HG02970 (cell line): ENCODE measurements at regions not wholly inside any gene's neighbourhood (a gene's known extent, or its start where the extent isn't known, plus 50 kb on each side); places are given as distances from the start of the nearest gene placed in this dataset.

Source experiments
- ATAC-seq: cut with Tn5 transposase; IDR thresholded peaks from one replicate; pipeline ENCODE4 v1.9.1; 2021; ENCODE audit warnings: mild to moderate bottlenecking, moderate library complexity, moderate number of reproducible peaks; ENCODE audit not compliant: unreplicated experiment, low FRiP score

DNA sequence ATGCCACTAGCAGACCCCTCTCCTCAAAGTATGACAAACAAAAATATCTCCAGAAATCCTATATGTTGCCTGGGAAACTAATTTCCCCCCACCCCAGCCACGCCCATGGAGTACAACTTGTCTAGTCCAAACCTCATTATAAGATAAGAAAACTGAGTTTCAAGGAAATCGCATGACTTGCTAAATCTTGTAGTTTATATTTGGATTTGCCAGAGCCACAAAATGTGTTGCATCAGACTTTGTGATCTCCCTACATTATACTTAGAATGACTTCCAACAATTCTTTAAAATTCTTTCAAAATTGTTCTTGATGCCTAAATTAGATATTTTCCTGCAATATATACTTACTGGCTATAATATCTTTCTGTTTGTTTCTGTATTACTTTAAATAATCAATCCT is 1034.4 kb downstream of the IGSF11 start:
- no peak for ATAC-seq

DNA sequence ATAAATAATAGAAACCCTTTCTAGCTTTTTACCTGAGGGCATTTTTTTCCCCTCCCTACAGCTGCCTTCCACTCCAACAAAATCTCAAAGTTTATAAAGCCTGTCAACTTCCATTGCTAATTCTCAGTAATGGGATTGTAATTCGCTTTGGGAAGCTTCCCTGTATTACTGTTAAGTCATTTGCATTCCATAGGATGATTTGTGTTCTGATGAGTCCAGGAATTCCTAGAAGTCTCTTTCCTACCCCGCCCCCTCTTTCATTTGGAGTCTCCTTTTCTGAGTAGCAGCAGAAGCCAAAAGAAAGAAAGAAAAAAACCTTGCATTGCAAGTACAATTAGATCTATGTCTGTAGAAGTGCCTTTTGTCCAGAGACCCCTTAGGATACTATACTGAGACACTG is 1033.3 kb downstream of the IGSF11 start:
- ATAC-seq, result no peak

DNA sequence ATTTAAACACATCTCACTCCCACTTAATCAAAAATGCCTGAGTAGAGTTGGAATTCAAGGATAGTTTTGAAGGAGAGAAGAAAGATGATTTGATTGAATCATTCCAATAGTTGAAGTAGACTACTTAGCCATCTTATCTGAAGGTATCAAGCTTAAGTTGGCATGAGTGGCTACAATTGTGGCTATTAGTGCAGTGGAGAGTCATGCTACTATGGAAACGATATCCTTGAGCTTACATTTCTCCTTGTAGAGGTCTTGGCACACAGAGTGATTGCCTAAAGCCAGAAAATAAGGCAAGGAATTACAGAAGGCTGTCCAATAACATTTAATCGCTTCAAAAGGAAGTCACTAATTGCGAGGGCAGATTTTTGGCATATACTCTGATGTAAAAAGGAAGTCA is 1022.7 kb downstream of the IGSF11 start:
- no peak for ATAC-seq

DNA sequence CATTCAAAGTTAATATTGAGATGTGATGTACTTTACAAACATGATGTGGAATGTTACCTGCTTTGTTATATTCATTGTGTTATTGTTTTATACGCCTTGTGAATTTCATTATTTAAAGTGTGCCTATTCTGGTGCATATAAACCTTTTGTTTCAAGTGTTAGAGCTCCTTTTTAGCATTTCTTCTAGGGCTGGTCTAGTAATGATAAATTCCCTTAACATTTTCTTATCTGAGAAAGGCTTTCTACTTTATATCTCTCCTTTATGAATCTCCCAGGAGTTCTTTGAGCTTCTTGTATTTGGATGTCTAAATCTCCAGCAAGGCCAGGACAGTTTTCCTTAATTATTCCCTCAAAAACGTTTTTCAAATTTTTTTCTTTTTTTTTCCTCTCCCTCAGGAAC is 1005.6 kb downstream of the IGSF11 start:
- no peak for ATAC-seq

DNA sequence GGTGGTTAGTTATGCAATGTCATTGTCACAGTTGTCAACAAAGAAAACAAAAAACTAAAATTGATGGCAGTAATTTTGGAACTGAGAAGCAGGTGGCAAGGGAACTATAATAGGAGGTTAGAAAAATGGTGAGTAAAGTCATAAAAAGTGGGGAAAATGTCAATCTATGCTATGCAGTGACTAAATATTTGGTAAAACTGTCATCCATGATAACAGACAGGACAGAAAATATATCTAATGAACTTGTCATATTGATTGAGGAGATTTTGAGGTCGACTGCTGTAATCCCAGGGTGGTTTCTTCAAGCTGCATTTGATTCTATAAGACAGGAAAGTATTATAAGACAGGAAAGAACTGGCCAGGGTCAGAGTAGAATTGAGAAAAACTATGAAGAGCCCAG is 998.4 kb downstream of the IGSF11 start:
- ATAC-seq, result no peak

DNA sequence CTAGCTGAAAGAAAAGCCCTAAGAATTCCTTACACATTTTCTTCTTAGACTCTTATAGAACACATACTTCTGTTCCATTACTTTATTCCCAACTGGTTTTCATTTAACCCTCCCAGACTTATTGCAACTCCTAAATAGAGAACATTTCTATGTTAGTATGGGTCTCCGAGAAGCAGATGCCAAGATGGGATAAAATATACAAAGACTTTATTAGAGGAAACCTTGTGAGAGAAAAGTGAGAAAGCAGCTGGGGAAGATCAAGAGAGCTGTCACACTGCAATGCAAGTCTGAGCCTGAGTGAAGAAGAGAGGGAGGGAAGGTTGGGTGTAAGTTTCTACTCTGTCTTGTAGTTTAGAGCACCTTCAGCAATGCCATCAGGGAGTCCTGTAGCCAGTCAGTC is 979.3 kb downstream of the IGSF11 start:
- no peak for ATAC-seq

DNA sequence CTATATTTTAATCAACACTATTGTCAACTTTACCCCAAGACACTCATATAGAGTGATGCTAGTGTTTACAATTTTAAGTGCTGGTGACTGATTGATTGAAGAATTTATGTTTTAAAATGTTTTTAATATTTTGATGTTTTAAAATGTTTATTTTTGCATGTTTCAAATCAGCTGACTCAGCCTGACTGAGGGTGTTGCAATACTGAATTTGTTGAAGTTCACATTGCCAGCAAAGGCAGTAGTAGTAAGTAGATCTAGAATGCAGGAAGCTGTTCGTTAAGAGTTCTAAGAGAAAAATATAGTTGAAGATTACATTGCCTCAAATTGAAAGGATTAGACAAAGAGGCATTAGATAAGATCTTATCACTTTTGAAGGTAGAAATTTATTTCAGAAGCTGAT is 977.6 kb downstream of the IGSF11 start:
- ATAC-seq, result no peak

DNA sequence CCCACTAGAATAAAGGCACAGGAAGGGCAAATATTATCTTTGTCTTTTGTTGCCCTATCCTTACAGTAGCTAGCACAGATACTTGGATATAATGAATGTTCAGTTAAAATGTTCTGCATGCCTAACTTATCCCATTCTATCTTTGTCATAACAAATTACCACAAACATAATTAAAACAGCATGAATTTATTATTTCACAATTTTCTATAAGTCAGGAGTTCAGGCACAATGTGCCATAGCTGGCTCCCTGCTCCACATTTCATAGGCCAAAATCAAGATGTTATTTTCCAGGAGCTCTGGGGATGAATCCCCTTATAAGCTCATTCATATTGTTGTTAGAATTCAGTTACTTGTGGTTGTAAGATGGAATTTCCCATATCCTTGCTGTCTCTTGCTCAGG is 975.5 kb downstream of the IGSF11 start:
- ATAC-seq, result no peak

DNA sequence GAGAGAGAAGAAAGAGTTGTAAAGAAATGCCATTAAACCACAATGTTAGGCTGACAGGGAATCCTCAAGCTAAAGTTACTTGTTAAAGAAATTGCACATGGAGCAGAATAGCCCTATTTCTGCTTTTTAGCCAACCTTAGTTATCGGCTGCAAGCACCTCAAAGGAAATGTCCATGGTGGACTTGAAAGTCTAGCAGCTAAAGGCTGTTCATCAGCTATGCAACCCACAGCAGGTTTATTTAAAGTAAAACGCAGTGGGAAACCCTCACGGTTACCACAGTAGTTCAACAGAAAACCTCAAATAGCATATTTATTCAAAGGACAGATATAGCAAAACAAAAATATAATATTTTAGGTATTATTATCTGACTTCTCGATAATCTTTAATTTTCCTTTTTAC is 967.2 kb downstream of the IGSF11 start:
- no peak for ATAC-seq

DNA sequence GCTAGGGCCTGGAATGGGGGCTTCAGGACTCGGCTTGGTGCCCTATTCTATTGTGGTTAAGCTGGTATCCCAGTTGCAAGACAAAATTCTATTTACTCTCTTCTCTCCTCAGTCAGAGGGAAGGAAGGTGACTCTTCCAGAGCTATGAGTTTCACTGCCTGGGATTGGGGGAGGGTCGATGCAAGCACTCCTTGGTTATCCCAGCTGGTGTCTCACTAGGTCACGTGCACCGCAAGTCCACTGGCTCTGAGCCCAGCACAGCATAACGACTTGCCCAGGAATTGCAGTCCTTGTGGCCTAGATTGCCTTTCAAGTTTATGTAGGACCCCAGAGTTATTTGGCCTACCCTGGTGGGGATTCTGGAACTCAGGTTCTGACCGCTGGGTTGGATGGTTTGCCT is 958.8 kb downstream of the IGSF11 start:
- no peak for ATAC-seq

DNA sequence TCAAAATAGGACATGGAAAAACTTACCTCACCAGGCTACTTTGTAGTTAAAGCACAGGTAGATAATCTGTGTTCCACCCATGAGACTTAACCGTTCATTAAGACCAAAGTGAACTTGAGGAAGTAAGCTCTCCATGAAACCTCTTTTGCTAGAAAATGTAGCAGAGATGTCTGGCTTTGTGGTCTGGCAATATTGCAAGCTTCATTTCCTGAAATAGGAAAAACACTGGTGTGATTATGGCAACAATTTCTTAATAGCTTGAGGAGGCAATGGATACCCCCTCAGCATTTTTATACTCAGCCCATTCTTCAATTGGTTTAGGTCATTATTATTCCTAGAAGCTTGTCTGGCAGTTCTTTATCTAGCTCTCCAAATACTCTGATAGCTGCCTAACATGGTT is 957.3 kb downstream of the IGSF11 start:
- no peak for ATAC-seq

DNA sequence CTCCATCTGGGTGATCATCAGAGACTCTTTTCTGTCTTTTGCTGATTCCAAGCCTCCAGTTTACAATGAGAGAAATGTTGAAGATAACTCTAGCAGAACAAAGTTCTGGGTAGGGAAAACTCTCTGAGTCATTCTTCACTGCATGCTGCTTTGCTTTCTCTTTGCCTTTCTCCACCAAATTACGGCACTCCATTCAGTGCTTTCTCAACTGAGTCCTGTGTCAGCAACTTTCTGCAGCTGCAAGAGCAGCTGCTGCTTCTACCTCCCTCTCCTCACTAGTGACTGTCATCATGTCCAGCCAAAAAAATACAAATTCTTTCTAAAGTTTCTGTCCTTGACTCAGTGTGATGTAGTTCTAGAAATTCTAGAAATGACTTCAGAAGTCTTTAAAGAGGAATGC is 953.8 kb downstream of the IGSF11 start:
- no peak for ATAC-seq

DNA sequence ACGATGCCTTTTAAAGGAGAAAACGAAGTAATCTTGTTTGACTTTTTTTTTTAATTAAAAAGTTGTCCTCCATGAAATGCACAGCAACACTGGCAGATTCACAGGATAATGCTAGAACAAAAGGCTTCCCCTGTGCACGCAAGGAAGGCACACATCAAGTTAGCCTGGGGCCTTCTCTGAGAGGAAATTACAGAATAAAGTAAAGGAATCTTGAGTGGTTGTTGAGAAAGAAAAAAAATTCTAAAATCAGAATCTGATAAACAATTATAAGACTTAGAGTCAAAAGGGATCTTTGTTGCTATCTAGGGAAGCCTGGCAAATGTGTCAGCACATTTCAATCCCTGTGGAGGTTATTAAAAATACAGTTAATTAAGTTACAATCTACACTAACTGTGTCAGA is 946.0 kb downstream of the IGSF11 start:
- ATAC-seq, result no peak

DNA sequence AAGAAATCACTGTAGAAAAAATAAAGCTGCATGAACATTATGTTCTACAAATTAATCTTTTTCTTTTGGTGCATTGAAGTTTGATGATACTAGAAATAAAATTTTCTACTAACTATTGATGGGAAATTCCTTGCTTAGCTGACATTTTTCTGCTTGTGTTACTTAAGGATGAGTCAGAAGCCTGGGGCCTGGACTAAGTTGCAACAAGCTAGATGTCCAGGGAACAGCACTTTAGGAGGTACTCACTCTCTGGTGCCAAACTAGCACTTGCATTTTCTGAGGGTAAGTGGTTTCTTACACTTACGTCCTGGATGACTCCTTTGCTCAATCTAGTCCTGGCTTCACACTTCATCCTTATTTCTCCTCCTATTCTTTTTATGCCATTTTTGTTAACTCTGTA is 945.1 kb downstream of the IGSF11 start:
- ATAC-seq, result no peak

DNA sequence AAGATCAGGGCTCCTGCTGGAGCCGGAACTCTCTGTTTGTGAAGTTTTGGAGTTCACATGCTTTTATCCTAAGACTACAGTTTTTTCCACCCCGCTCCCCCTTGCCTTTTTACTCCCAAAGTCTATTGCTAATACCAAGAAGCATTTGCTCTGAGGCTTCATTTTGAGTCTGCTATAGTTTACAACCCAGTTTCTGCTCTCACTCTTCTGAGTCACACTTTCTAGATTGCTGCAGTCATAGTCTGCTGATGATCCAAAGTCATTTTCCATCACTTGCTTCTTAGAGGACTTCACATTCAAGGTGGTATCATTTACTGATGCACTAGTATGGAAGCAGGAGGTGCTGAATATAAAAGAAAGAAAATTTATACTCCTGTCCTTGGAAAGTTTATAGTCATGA is 937.4 kb downstream of the IGSF11 start:
- ATAC-seq, result no peak

DNA sequence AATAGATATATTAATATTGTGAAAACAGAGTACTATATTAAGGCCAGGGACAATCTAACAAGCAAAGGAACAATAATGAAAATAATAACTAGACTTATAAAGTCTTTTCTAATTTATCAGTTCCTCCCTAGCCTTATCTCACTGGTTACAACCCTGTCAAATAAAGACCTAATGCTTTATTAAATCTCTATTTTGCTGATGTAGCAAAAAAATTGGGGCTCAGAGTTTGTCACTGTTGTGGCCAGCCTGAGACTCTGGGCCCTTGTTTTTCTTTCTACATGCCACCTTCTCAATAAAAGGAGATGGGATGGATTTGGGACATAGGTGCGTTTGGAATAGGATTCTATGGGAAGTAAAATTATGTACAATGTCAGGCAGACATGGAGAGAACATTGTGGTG is 937.0 kb downstream of the IGSF11 start:
- no peak for ATAC-seq

DNA sequence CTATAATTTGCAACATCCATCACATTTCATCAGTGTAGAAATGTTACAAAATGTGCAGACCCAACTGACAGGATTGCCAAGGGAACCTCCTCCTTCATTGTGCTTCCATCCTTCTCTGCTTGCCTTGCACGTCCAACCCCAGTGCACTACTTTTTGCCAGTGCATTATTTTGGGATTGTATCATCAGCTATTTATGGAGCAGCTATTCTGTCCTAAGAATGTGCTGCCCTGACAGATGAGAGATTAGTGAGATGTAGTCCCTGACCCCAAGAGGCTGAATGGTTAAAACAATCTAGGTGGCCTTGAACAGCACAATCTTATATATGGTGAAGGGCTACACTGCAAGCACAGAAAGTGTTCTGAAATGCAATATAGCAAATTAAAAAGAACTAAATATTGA is 935.8 kb downstream of the IGSF11 start:
- no peak for ATAC-seq

DNA sequence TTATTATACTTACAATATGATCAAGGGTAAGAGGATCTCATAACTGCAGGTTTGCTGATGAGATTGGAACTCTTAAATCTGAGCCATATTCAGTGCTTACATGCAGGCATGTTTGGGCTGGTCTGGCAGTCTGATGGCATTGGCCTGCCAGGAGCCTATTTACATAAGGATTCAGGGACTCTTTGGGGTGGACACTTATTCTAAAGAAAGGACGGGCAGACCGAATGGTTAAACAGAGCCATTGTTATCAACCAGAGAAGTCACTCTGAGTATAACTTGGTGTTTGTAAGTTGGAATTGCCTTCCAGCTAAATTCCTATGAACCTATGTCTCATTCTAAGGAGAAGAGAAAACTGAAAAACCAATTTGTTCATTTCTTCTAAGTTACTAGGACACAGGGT is 932.8 kb downstream of the IGSF11 start:
- no peak for ATAC-seq

DNA sequence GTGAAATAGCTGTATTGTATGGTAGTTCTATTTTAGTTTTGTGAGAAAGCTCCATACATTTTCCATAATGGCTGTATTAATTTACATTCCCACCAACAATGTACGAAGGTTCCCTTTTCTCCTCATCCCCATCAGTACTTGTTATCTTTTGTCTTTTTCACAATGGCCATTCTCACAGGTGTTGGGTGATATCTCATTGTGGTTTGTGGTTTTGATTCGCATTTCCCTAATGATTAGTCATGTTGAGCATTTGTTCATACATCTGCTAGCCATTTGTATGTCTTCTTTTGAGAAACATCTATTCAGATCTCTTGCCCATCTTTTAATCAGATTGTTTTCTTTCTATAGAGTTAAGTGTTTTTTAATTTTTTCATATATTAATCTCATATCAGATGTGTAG is 931.9 kb downstream of the IGSF11 start:
- ATAC-seq, result no peak

DNA sequence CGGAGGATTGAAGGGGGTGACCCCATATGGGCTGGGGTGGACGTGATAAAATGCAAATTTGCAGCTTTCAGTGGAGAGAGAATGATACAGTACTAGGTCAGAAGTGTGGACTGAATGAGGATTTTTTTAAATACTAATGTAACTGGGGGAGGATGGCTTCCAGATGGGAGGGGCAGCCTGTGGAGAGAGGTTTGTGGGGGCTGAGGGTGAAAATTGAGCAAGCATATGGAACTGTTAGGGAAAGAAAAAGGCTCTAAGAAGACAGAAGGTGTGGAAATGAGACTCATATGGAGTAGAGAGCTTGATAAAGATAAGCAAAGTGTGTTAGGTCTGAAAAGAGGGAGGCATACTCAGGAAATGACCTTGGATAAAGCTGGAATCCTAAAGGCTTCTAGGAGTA is 926.4 kb downstream of the IGSF11 start:
- no peak for ATAC-seq

DNA sequence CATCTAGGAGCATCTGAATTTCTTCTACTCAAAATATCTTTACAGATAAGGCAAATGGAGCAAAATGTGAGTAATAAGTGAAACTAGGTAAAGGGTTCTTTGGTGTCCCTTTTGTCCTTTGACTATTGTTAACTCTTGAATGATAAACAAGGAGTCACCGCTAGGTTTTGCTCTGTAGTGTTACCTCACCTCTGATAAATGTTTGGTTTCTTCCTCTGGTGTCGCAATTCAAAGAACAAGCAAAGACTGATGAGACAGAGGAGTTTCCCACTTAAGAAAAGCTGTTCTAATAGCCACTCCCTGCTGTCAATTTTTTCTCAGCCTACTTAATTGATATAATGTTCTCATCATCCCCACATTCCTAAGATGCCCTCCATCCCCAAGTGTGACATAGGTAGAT is 925.9 kb downstream of the IGSF11 start:
- ATAC-seq, result no peak

DNA sequence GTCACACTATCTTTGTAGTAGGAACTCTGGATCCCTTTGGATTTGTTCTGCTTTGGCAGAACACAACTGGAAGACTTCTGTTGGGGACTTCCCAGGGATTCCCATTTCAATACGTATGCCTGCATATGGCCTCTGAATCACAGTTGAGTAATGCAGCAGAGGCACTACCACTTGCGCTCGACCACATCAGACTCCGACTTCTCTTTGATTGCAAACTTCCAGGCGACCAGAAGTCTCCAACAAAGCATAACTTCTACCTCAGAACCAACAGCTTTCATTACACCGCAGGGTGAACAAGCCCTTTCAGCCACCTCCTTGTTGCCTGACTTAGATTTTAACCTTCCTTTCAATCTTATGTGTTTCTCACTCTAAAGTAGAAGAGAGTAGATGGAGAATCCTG is 924.4 kb downstream of the IGSF11 start:
- ATAC-seq, result no peak

DNA sequence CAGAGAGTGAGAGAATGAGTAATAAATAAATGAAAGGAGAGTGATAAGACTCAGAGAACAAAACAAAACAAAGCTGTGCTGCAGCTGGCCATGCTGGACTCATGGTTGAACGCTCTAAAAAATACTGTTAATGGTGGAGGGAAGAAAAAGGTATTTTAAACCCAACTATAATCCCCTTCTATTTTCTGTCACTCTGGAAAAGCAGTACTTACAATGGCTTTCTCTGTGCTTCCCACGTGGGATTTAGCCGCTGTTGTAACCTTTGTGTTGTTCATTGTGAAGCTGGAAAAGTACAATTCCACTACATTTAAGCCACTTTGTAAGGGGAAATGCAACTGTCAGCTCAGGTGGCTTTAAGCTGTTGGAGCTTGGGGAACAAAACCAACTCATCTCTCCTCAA is 917.7 kb downstream of the IGSF11 start:
- ATAC-seq, result no peak

DNA sequence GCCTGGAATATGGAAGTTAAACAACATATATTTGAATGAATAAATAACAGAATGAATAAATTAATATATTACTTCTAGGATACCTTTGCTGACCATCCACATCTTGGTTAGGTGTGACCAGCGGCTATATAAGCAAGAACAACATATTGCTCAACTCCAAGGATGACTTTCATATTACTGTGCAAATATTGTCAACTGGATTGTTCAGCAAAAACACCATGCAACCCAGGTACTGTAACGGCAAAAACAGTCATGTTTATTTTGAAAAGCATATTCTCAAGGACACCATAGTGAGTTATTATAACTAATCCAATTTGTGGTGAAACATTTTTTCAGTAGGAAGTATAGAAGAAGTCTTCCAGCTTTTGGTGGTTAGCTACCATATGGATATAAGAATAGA is 907.9 kb downstream of the IGSF11 start:
- ATAC-seq, result no peak
